PC-3 (cell line): ENCODE measurements at regions not wholly inside any gene's neighbourhood (a gene's known extent, or its start where the extent isn't known, plus 50 kb on each side); places are given as distances from the start of the nearest gene placed in this dataset.

Experiments used
- ATAC-seq: fragments of 200-7000 bp; cut with Tn5 transposase; 2 replicates; pipeline ENCODE4 v1.9.1; 2020; ENCODE audit warnings: mild to moderate bottlenecking, moderate library complexity
- BruUV-seq: library from RNA; stranded (reverse); fragments of 400-500 nt; replicated peaks from 2 replicates; lab custom pipeline; 2021; lab: Mats Ljungman, UMichigan
- CTCF ChIA-PET: fragments of 300-600 bp; sonication (Branson Sonifier 250); formaldehyde crosslinking; loops from one replicate; lab custom pipeline; 2022; ENCODE audit warnings: antibody characterized with exemption; lab: Charles Lee
- POLR2A ChIA-PET: fragments of 300-600 bp; sonication (Branson Sonifier 250); formaldehyde crosslinking; loops from one replicate; lab custom pipeline; 2022; ENCODE audit warnings: antibody characterized with exemption; ENCODE audit not compliant: unreplicated experiment; lab: Charles Lee
- DNase-seq: peaks from one replicate; pipeline ENCODE4 v3.0.0-alpha.2; 2015
- H2AFZ ChIP-seq: fragments of 300-600 bp; sonication (generic); 2 replicates; pipeline ENCODE4 v1.6.0; 2016; ENCODE audit warnings: antibody characterized with exemption, low read length
- H3F3A ChIP-seq: fragments of 300-600 bp; sonication (generic); one replicate; pipeline ENCODE4 v1.6.0; 2017; ENCODE audit warnings: antibody characterized with exemption, low read length, control low read depth, mild to moderate bottlenecking; ENCODE audit not compliant: unreplicated experiment
- H3K27ac ChIP-seq: fragments of 300-600 bp; sonication (generic); 2 replicates; pipeline ENCODE4 v1.5.1; 2016; ENCODE audit warnings: mild to moderate bottlenecking, low read length
- H3K27me3 ChIP-seq: fragments of 300-600 bp; sonication (generic); 2 replicates; pipeline ENCODE4 v1.6.1; 2016; ENCODE audit warnings: low read length, mixed read lengths
- H3K36me3 ChIP-seq: fragments of 300-600 bp; sonication (generic); 2 replicates; pipeline ENCODE4 v1.6.1; 2016; ENCODE audit warnings: low read depth, mixed run types, low read length, mixed read lengths
- H3K4me1 ChIP-seq: fragments of 300-600 bp; sonication (generic); 2 replicates; pipeline ENCODE4 v1.5.1; 2016; ENCODE audit warnings: low read length; ENCODE audit not compliant: insufficient read depth
- H3K4me2 ChIP-seq: fragments of 300-600 bp; sonication (generic); 2 replicates; pipeline ENCODE4 v1.6.0; 2016; ENCODE audit warnings: low read length
- H3K4me3 ChIP-seq: fragments of 300-600 bp; sonication (generic); 2 replicates; pipeline ENCODE4 v1.5.1; 2016; ENCODE audit warnings: mild to moderate bottlenecking, low read length, mixed read lengths
- H3K79me2 ChIP-seq: fragments of 300-600 bp; sonication (generic); 2 replicates; pipeline ENCODE4 v1.6.1; 2017; ENCODE audit warnings: low read length, mixed read lengths
- H3K9ac ChIP-seq: fragments of 300-600 bp; sonication (generic); 2 replicates; pipeline ENCODE4 v1.6.0; 2016; ENCODE audit warnings: mild to moderate bottlenecking, low read length
- H3K9me2 ChIP-seq: fragments of 300-600 bp; sonication (generic); replicated peaks from 2 replicates; pipeline ENCODE4 v1.6.1; 2016; ENCODE audit warnings: mixed run types, low read length, mixed read lengths
- H3K9me3 ChIP-seq: fragments of 300-600 bp; sonication (generic); 2 replicates; pipeline ENCODE4 v1.6.1; 2016; ENCODE audit warnings: low read length, mixed read lengths
- H4K20me1 ChIP-seq: fragments of 300-600 bp; sonication (generic); 2 replicates; pipeline ENCODE4 v1.6.1; 2016; ENCODE audit warnings: low read length, mixed read lengths
- CTCF ChIP-seq: fragments of 300-600 bp; sonication (generic); conservative IDR thresholded peaks from 2 replicates; pipeline ENCODE4 v1.5.1; 2017; ENCODE audit warnings: antibody characterized with exemption, low read depth, mild to moderate bottlenecking, low read length
- EZH2 ChIP-seq: fragments of 300-600 bp; sonication (generic); IDR thresholded peaks from one replicate; pipeline ENCODE4 v1.6.1; 2017; ENCODE audit warnings: antibody characterized with exemption, mild to moderate bottlenecking, low read length; ENCODE audit not compliant: unreplicated experiment
- EZH2phosphoT487 ChIP-seq: fragments of 300-600 bp; sonication (generic); IDR thresholded peaks from 2 replicates; pipeline ENCODE4 v1.6.1; 2018; ENCODE audit warnings: mild to moderate bottlenecking, antibody characterized with exemption, low read length, borderline replicate concordance
- intact Hi-C: fragments of 100-400 bp; cut with micrococcal nuclease; formaldehyde crosslinking; loops from 2 replicates; pipeline ENCODE4 v1.9.0; 2023

- Histone ChIP-seq H2AFZ (no peak overlapping the region), H3K27me3 (no peaks in the 10 kb centered on the region), H3K4me1 (peaks cover 8% of the 10 kb centered on the region), H3K9ac (no peak overlapping the region), H4K20me1 (no peaks in the 10 kb centered on the region), H3F3A (no peaks in the 10 kb centered on the region), H3K9me2 (no peaks in the 10 kb centered on the region), H3K9me3 (no peaks in the 10 kb centered on the region), H3K36me3 (no peaks in the 10 kb centered on the region), H3K4me2 (no peak overlapping the region), H3K27ac (no peak overlapping the region), H3K79me2 (no peaks in the 10 kb centered on the region), H3K4me3 (no peak overlapping the region)
- DNase-seq = no peak
- POLR2A ChIA-PET = no interaction called here
- no peak for ATAC-seq
- CTCF ChIA-PET = no interaction called here
- TF ChIP-seq CTCF = no peak
- TF ChIP-seq EZH2phosphoT487 = no peak
- no peak for TF ChIP-seq EZH2
- BruUV-seq = no TSS peak
- intact Hi-C loops = no loop called here
Observed at GRCh38 chr1:58914925-58915324, 131.1 kb upstream of the JUN start.

- Histone ChIP-seq H3K79me2 (no peaks in the 10 kb centered on the region), H3F3A (no peaks in the 10 kb centered on the region), H3K4me3 (no peak overlapping the region), H3K9ac (no peak overlapping the region), H3K27ac (no peak overlapping the region), H3K4me2 (no peak overlapping the region), H2AFZ (no peak overlapping the region), H3K36me3 (no peaks in the 10 kb centered on the region), H3K4me1 (0 out of 2 replicates have a peak, but pooled peaks cover 5% of the 10 kb centered on the region), H3K27me3 (no peaks in the 10 kb centered on the region), H3K9me3 (no peaks in the 10 kb centered on the region), H4K20me1 (no peaks in the 10 kb centered on the region), H3K9me2 (no peaks in the 10 kb centered on the region)
- DNase-seq (no peak), ATAC-seq (no peak)
- TF ChIP-seq CTCF (no peak), EZH2 (no peak), EZH2phosphoT487 (no peak)
- BruUV-seq = no TSS peak
- ChIA-PET CTCF (no interaction called here), POLR2A (no interaction called here)
- intact Hi-C loops = no loop called here
Observed at GRCh38 chr1:58917436-58917835, 133.6 kb upstream of the JUN start.

GRCh38 chr1:58919226-58919958 lies 135.5 kb upstream of the JUN start:
- CTCF ChIA-PET = no interaction called here
- DNase-seq (no peak), ATAC-seq (no peak)
- Histone ChIP-seq H3K4me2 (no peak overlapping the region), H2AFZ (no peak overlapping the region), H4K20me1 (no peaks in the 10 kb centered on the region), H3F3A (no peaks in the 10 kb centered on the region), H3K27me3 (no peaks in the 10 kb centered on the region), H3K9ac (no peak overlapping the region), H3K9me2 (no peaks in the 10 kb centered on the region), H3K4me3 (no peak overlapping the region), H3K36me3 (no peaks in the 10 kb centered on the region), H3K4me1 (0 out of 2 replicates have a peak, but pooled peaks cover 5% of the 10 kb centered on the region), H3K27ac (no peak overlapping the region), H3K9me3 (no peaks in the 10 kb centered on the region), H3K79me2 (no peaks in the 10 kb centered on the region)
- POLR2A ChIA-PET = no interaction called here
- intact Hi-C loops = no loop called here
- no TSS peak for BruUV-seq
- TF ChIP-seq EZH2phosphoT487 (no peak), CTCF (no peak), EZH2 (no peak)
